HG02885 (cell line): ENCODE measurements at regions not wholly inside any gene's neighbourhood (a gene's known extent, or its start where the extent isn't known, plus 50 kb on each side); places are given as distances from the start of the nearest gene placed in this dataset.
"Not testable (repeated sequence)": the region's sequence is repeated elsewhere in the genome, so short reads cannot be mapped to it uniquely, and the experiment has no call there.

Source experiments
- ATAC-seq: cut with Tn5 transposase; IDR thresholded peaks from one replicate; pipeline ENCODE4 v1.9.1; 2021; ENCODE audit warnings: mild to moderate bottlenecking; ENCODE audit not compliant: unreplicated experiment, poor library complexity

GRCh38 chr6:12348530-12349511 is 58.7 kb downstream of the EDN1 start:
- ATAC-seq: no peak

GRCh38 chr6:12350644-12351170 is 60.5 kb downstream of the EDN1 start:
- ATAC-seq: no peak

GRCh38 chr6:12351672-12352071 is 61.5 kb downstream of the EDN1 start:
- ATAC-seq: no peak

GRCh38 chr6:12353731-12354130 is 63.6 kb downstream of the EDN1 start:
- no peak for ATAC-seq

DNA sequence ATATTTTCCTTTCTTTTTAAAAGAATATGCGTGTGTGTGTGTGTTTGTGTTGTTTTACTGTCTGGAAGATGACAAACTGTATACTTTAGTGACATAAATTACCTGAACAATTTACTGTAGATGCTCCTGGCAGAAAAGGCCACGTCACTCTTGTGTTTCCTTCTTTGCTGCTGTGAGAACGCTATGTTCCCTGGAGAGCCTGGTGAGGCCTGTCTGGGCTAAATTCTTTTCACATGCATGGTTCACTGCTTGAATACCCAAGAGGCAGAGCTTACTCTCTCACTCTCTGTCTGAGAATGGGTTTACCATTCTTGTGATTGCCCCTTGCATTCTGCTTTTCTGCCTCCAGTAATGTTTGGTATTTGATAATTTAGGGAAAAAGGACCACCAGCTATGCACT is 64.3 kb downstream of the EDN1 start:
- peak; percentile 56 for ATAC-seq

DNA sequence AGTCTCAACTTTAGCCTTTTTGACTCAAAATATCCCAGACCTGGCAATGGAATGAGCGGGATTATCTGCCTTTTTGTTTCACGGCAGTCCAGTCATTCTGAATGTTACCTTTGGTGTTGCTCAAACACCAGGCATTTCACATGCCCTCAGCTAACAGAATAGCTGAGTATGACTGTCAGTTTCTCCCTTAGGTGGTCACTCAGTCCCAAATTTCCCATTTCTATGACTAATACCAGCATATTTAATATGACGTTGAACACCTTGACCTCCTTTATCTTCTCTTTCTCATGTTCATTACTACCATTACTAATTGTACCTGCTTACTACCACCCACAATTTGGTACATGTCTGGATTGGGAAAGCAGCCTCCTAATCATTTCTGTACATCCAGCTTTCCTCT is 65.2 kb downstream of the EDN1 start:
- no peak for ATAC-seq

- no peak for ATAC-seq
Measured at GRCh38 chr6:12356431-12356830, 66.3 kb downstream of the EDN1 start.

GRCh38 chr6:12356983-12357972 is 67.1 kb downstream of the EDN1 start:
- peak; percentile 71 for ATAC-seq

DNA sequence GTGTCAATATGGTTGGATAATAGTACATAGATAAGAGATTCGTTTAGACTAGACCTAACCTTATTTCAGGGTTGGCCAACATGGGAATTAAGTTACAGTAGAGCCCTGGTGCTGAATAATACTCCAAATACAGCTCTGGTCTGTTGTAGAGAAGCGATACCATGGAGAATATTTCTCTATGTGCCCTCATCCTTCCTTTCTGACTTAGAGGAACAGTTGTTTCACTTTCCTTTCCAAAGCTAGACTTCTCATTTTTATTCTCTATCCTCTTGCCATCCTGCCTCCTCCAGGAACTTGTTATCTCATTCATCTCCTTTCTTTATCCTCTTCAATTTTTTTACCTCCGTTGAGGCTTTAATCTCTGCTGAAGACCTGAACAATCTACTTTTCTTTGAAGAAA is 68.9 kb downstream of the EDN1 start:
- no peak for ATAC-seq

DNA sequence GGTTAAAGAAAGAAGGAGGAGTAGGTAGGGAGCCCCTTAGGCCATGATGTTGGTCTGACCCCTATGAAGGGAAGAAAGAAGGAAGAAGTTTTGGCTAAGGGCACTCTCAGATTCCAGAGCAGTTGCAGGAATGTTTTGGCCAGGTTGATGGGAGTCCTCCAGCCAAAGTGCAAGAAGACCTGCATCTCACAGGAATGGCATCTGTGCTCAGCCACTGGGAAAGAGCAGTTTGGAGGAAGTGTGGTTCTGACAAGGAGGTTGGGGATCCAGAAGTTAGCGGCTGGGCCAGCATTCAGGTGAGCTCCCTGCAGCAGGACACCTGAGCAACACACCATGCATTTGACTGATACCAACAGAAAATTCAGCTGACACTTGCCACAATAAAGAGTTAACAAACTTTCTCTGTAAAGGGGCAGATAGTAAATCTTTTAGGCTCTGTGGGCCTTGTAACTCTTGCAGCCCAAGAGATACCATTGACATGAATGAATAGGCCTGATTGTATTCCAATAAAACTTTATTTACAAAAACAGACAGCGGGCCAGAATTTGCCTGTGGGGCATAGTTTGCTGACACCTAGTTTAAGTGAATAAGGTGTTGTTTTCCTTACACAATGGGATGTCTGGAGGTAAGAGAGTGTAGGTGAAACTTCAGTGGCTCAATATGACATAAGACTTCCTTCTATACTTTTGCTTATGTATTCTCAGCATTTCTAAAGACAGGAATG is 71.0 kb downstream of the EDN1 start:
- no peak for ATAC-seq

DNA sequence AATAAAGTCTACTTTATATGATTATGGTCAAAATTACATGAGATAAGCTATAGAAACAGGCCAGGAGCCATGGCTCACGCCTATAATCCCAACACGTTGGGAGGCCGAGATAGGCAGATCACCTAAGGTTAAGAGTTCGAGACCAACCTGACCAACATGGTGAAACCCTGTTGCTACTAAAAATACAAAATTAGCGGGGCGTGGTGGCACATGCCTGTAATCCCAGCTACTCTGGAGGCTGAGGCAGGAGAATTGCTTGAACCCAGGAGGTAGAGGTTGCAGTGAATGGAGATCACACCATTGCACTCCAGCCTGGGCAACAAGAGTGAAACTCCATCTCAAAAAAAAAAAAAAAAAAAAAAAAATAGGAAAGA is 73.1 kb downstream of the EDN1 start:
- ATAC-seq: not testable (repeated sequence)

DNA sequence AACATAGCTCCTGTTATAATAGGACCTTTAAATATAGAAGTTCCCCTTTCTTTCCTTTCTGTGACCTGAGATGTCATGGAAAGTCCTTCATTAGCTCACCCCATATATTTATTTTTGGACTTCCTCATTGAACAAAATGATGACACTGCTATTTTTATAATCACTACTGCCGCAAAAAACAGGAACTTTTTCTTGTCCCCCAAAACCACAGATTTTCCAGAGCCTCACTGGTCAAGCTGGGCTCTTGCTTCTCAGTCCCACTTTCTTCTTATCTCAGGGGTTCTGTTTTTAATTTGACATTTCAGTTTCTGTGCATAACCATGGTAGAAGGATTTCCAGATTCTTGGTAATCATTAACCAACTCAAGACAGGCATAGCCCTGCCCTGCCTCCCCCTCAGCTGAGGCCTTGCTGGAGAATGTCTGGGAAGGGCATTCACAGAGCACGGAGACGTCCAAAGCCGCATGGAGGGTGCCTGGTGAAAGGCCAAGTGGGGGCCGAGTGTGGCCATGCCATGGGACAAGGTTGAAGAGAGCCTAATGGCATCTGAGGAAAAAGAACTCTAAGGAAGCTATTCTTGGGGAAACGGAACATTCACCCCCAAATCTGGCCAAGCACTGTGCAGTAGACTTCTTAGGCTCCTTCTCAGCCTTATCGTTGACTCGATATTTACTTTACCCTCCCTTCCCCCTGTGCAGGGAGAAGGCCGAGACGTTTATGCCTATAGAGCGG is 73.7 kb downstream of the EDN1 start:
- peak; percentile 62 for ATAC-seq

DNA sequence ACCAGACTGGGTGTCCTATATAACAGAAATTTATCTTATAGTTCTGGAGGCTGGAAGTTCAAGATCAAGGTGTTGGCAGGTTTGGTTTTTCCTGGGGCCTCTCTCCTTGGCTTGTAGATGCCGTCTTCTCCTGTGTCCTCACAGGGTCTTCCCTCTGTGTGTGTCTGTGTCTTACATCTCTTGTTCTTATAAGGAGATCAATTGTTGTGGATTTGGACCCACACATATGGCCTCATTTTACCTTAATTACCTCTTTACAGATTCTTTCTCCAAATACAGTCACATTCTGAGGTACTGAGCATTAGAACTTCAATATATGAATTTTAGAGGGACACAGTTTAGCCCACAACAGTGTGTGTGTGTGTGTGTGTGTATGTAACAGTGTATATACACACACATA is 74.5 kb downstream of the EDN1 start:
- ATAC-seq: no peak

GRCh38 chr6:12366731-12367130 is 76.6 kb downstream of the EDN1 start:
- ATAC-seq: no peak

DNA sequence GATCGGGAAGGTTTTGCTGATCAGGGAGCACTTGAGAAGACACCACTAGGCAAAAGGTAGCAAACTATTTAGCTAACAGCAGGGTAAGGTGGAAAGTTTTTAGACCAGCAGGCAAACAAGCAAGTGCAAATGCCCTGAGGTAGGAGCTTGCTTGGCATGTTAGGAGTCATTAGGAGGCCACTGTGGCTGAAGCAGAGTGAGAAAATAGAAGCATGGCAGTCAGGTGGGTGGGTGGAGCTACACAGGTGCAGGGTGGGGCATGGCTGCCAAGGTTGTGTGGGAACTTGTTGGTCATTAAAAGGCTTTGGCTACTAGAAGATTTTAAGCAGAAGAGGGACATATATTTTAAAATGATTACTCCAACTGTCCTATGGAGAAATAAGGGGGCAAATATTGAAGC is 77.3 kb downstream of the EDN1 start:
- ATAC-seq: no peak

DNA sequence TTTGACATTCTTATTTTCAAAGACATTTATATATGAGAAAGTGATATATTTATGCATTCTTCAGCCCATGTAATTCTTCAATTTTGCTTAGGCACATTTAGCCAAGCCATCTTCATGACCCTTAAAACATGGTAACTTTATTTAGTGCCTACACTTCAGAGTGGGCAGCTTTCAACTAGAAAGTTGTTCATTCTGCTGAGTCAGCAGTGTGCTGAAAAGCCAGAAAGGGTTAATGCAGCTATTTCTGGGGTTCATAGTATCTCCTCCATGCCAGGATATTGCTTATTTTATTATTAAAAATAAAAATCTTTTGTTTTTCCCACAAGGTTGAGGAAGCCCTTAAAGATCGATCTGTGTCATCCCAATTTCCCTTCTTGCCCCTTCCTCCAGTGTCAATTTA is 79.2 kb downstream of the EDN1 start:
- no peak for ATAC-seq

GRCh38 chr6:12369781-12370262 is 79.7 kb downstream of the EDN1 start:
- ATAC-seq: peak; percentile 76

DNA sequence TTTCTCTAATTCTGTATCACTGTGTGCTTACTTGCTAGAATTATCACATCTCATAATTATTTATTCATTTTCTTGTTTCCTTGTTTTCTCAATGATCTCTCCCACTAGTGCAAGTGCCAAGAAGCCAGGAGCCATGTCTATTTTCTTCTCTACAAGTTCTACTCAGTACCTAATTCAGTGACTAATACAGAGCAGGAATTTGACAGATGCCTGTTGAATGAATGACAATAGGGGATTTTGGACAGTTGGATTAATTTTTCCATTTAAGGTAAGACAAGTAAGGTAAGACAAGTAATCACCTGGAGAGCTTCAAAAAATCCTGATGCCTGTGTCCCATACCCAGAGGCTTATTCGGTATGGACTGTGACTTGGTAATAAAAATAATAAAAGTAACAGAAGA is 81.0 kb downstream of the EDN1 start:
- ATAC-seq: no peak

GRCh38 chr6:12371641-12372146 is 81.5 kb downstream of the EDN1 start:
- no peak for ATAC-seq
